ENCODE measurements at regions not wholly inside any gene's neighbourhood (a gene's known extent, or its start where the extent isn't known, plus 50 kb on each side); places are given as distances from the start of the nearest gene placed in this dataset.

DNA sequence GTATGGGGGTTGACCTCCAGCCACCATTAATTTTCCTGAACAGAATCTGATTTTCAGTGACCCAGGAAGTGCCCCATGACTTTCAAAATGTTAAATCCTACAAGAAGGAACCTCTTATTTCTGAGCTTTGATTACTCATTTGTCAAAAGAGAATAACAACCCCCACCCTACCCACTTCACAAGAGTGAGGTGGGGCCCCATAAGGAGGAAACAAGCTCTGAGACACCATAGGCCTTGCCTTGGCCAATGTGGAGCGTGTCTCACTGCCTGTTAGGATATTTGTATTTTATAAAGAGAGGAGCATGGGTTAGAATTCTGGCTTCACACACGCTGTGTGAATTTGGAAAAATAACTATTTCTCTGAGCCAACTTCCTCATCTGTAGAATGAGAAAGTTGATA, 158.9 kb downstream of the TTC32 start:
- TF ChIP-seq FOXM1 (IDR thresholded peaks at IDR 0.05; ENCODE audit: borderline replicate concordance) (no peak), FOXK2 (IDR thresholded peaks at IDR 0.05) (no peak), SP1 (IDR thresholded peaks at IDR 0.05) (no peak), NFRKB (IDR thresholded peaks at IDR 0.05) (no peak), BHLHE40 (IDR thresholded peaks at IDR 0.05; ENCODE audit: borderline replicate concordance) (no peak), ARNT (IDR thresholded peaks at IDR 0.05) (no peak), SUZ12 (IDR thresholded peaks at IDR 0.05) (no peak), TARDBP (IDR thresholded peaks at IDR 0.05) (no peak), CTBP1 (IDR thresholded peaks at IDR 0.05; ENCODE audit: borderline replicate concordance) (no peak), ELF4 (IDR thresholded peaks at IDR 0.05) (no peak), HDGF (IDR thresholded peaks at IDR 0.05; ENCODE audit: borderline replicate concordance) (no peak), FOXA1 (IDR thresholded peaks at IDR 0.05) (no peak)
- TF ChIP-seq, protein P1, sequence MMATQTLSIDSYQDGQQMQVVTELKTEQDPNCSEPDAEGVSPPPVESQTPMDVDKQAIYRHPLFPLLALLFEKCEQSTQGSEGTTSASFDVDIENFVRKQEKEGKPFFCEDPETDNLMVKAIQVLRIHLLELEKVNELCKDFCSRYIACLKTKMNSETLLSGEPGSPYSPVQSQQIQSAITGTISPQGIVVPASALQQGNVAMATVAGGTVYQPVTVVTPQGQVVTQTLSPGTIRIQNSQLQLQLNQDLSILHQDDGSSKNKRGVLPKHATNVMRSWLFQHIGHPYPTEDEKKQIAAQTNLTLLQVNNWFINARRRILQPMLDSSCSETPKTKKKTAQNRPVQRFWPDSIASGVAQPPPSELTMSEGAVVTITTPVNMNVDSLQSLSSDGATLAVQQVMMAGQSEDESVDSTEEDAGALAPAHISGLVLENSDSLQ (IDR thresholded peaks at IDR 0.05) = no peak
